ENCODE measurements at regions not wholly inside any gene's neighbourhood (a gene's known extent, or its start where the extent isn't known, plus 50 kb on each side); places are given as distances from the start of the nearest gene placed in this dataset.

GRCh38 chr7:52197221-52197620 is 838.2 kb upstream of the POM121L12 start:
- no peaks in the 10 kb centered on the region for H3K36me3 Mint-ChIP-seq (ENCODE audit: low read depth)
- Histone ChIP-seq H3K4me3 (ENCODE audit: low read length) (no peak overlapping the region), H3K36me3 (ENCODE audit: control insufficient read depth, insufficient read depth, low read length) (no peaks in the 10 kb centered on the region), H3K9ac (ENCODE audit: extremely low read depth, low read length, poor library complexity, severe bottlenecking) (no peak overlapping the region), H3K27me3 (ENCODE audit: control insufficient read depth, insufficient read depth, low read length, poor library complexity, severe bottlenecking) (no peaks in the 10 kb centered on the region), H3K27ac (ENCODE audit: low read depth, low read length) (no peak overlapping the region), H3K4me1 (ENCODE audit: control insufficient read depth, insufficient read depth, low read length) (no peaks in the 10 kb centered on the region), H3K9me3 (ENCODE audit: control insufficient read depth, low read length) (no peaks in the 10 kb centered on the region)
- peaks cover 4% of the 10 kb centered on the region for H3K4me1 Mint-ChIP-seq
- H3K9me3 Mint-ChIP-seq = no peaks in the 10 kb centered on the region
- WGBS, 2 experiments (ENCODE audit: insufficient coverage in 1 of 2, insufficient read length in 1 of 2) = 0% methylated on average over 1 of the region's 1 CpG; no CpG with 5 or more reads in 1 of the 2 experiments
- no peak for DNase-seq
- no peak overlapping the region for H3K27ac Mint-ChIP-seq
- no peak overlapping the region for H3K4me3 Mint-ChIP-seq
- H3K27me3 Mint-ChIP-seq (ENCODE audit: insufficient read depth) = no peaks in the 10 kb centered on the region
- no peak for TF ChIP-seq CTCF (conservative IDR thresholded peaks at IDR 0.05)

- H3K27ac ChIP-seq (ENCODE audit: low read depth, low read length) = no peak overlapping the region
- Mint-ChIP-seq H3K4me3 (no peak overlapping the region), H3K27ac (no peak overlapping the region), H3K9me3 (no peaks in the 10 kb centered on the region), H3K4me1 (peaks cover 4% of the 10 kb centered on the region), H3K27me3 (ENCODE audit: insufficient read depth) (no peaks in the 10 kb centered on the region), H3K36me3 (ENCODE audit: low read depth) (no peaks in the 10 kb centered on the region)
- 59% methylated on average over 3 of the region's 4 CpGs; no CpG with 5 or more reads in 1 of the 2 experiments for WGBS, 2 experiments (ENCODE audit: insufficient coverage in 1 of 2, insufficient read length in 1 of 2)
- no peaks in the 10 kb centered on the region for H3K27me3 ChIP-seq (ENCODE audit: control insufficient read depth, insufficient read depth, low read length, poor library complexity, severe bottlenecking)
- H3K9me3 ChIP-seq (ENCODE audit: control insufficient read depth, low read length) = no peaks in the 10 kb centered on the region
- no peaks in the 10 kb centered on the region for H3K36me3 ChIP-seq (ENCODE audit: control insufficient read depth, insufficient read depth, low read length)
- DNase-seq = no peak
- no peak for TF ChIP-seq CTCF (conservative IDR thresholded peaks at IDR 0.05)
- no peak overlapping the region for H3K4me3 ChIP-seq (ENCODE audit: low read length)
- no peaks in the 10 kb centered on the region for H3K4me1 ChIP-seq (ENCODE audit: control insufficient read depth, insufficient read depth, low read length)
- no peak overlapping the region for H3K9ac ChIP-seq (ENCODE audit: extremely low read depth, low read length, poor library complexity, severe bottlenecking)
Measured at GRCh38 chr7:52195664-52196063, 839.8 kb upstream of the POM121L12 start.

- Histone ChIP-seq H3K27ac (ENCODE audit: low read depth, low read length) (no peak overlapping the region), H3K36me3 (ENCODE audit: control insufficient read depth, insufficient read depth, low read length) (no peaks in the 10 kb centered on the region), H3K27me3 (ENCODE audit: control insufficient read depth, insufficient read depth, low read length, poor library complexity, severe bottlenecking) (no peaks in the 10 kb centered on the region), H3K9me3 (ENCODE audit: control insufficient read depth, low read length) (peaks cover 8% of the 10 kb centered on the region), H3K9ac (ENCODE audit: extremely low read depth, low read length, poor library complexity, severe bottlenecking) (no peak overlapping the region), H3K4me1 (ENCODE audit: control insufficient read depth, insufficient read depth, low read length) (no peaks in the 10 kb centered on the region), H3K4me3 (ENCODE audit: low read length) (no peak overlapping the region)
- Mint-ChIP-seq H3K36me3 (ENCODE audit: low read depth) (no peaks in the 10 kb centered on the region), H3K4me1 (no peaks in the 10 kb centered on the region), H3K27ac (no peak overlapping the region), H3K9me3 (peaks cover 5% of the 10 kb centered on the region), H3K27me3 (ENCODE audit: insufficient read depth) (no peaks in the 10 kb centered on the region), H3K4me3 (no peak overlapping the region)
- TF ChIP-seq CTCF (conservative IDR thresholded peaks at IDR 0.05) = no peak
- 83 to 89% methylated on average over 2 of the region's 2 CpGs for WGBS, 2 experiments (ENCODE audit: insufficient coverage in 1 of 2, insufficient read length in 1 of 2)
- DNase-seq = no peak
Measured at GRCh38 chr7:52189153-52189778, 846.2 kb upstream of the POM121L12 start.
